BLaER1 (cell line): ENCODE measurements at regions not wholly inside any gene's neighbourhood (a gene's known extent, or its start where the extent isn't known, plus 50 kb on each side); places are given as distances from the start of the nearest gene placed in this dataset.
"Not testable (repeated sequence)": the region's sequence is repeated elsewhere in the genome, so short reads cannot be mapped to it uniquely, and the experiment has no call there.

Experiments
- H3K27ac ChIP-seq: shearing (Covaris generic); formaldehyde crosslinking; 2 replicates; pipeline ENCODE4 v1.8.1; 2022
- H3K27me3 ChIP-seq: shearing (Covaris generic); formaldehyde crosslinking; 2 replicates; pipeline ENCODE4 v1.8.1; 2022
- H3K36me3 ChIP-seq: shearing (Covaris generic); formaldehyde crosslinking; 2 replicates; pipeline ENCODE4 v1.8.1; 2022
- H3K4me1 ChIP-seq: shearing (Covaris generic); formaldehyde crosslinking; 2 replicates; pipeline ENCODE4 v1.8.1; 2022
- H3K4me2 ChIP-seq: shearing (Covaris generic); formaldehyde crosslinking; 2 replicates; pipeline ENCODE4 v1.8.1; 2022
- H3K4me3 ChIP-seq: shearing (Covaris generic); formaldehyde crosslinking; 2 replicates; pipeline ENCODE4 v1.8.1; 2022
- H3K9ac ChIP-seq: shearing (Covaris generic); formaldehyde crosslinking; 2 replicates; pipeline ENCODE4 v1.8.1; 2022
- H3K9me3 ChIP-seq: shearing (Covaris generic); formaldehyde crosslinking; 2 replicates; pipeline ENCODE4 v1.8.1; 2022
- H4K20me1 ChIP-seq: shearing (Covaris generic); formaldehyde crosslinking; 2 replicates; pipeline ENCODE4 v1.8.1; 2022
- Cebpa-rat ChIP-seq: shearing (Covaris generic); IDR thresholded peaks from 2 replicates; pipeline ENCODE4 v1.8.1; 2022

- Histone ChIP-seq H3K27me3 (no peaks in the 10 kb centered on the region), H3K9me3 (peaks cover 33% of the 10 kb centered on the region), H3K4me2 (no peak overlapping the region), H3K27ac (no peak overlapping the region), H4K20me1 (no peaks in the 10 kb centered on the region), H3K9ac (no peak overlapping the region), H3K4me1 (peaks cover 19% of the 10 kb centered on the region), H3K36me3 (no peaks in the 10 kb centered on the region), H3K4me3 (no peak overlapping the region)
- no peak for TF ChIP-seq Cebpa-rat
These were observed 94.7 kb upstream of the PHF24 start for GRCh38 chr9:34863426-34863825.

GRCh38 chr9:34862836-34863235 lies 95.2 kb upstream of the PHF24 start:
- H3K4me1 ChIP-seq: peaks cover 19% of the 10 kb centered on the region
- H3K27me3 ChIP-seq: no peaks in the 10 kb centered on the region
- H3K27ac ChIP-seq: no peak overlapping the region
- H3K36me3 ChIP-seq: no peaks in the 10 kb centered on the region
- no peak overlapping the region for H3K9ac ChIP-seq
- H3K4me2 ChIP-seq: peak overlapping the region; percentile 64
- no peak overlapping the region for H3K4me3 ChIP-seq
- H4K20me1 ChIP-seq: no peaks in the 10 kb centered on the region
- H3K9me3 ChIP-seq: peaks cover 37% of the 10 kb centered on the region
- no peak for TF ChIP-seq Cebpa-rat

DNA sequence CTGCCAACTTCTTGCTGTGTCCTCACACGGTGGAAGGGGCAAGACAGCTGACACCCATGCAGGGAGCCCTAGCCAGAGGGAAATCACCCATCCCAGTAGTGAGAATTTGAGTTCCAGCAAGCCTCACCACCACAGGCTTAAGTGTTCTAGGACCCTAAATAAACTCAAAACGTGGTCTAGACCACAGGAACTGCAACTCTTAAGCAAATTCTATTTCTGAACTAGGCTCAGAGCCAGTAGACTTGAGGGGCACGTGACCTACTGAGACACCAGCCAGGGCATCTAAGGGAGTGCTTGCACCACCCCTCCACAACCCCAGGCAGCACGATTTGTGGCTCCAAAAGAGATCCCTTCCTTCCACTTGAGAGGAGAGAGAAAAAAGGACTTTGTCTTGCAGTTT lies 96.0 kb upstream of the PHF24 start:
- H3K4me2 ChIP-seq: peak overlapping the region; percentile 64
- H3K9me3 ChIP-seq: peaks cover 43% of the 10 kb centered on the region
- H3K36me3 ChIP-seq: no peaks in the 10 kb centered on the region
- no peaks in the 10 kb centered on the region for H3K27me3 ChIP-seq
- H3K4me3 ChIP-seq: no peak overlapping the region
- peak overlapping the region; percentile 28; the same call in 1 of the 2 replicates for H3K27ac ChIP-seq
- H3K4me1 ChIP-seq: peaks cover 19% of the 10 kb centered on the region
- no peak for TF ChIP-seq Cebpa-rat
- no peaks in the 10 kb centered on the region for H4K20me1 ChIP-seq
- no peak overlapping the region for H3K9ac ChIP-seq

GRCh38 chr9:34855016-34855415 lies 103.1 kb upstream of the PHF24 start:
- peaks cover 47% of the 10 kb centered on the region for H3K9me3 ChIP-seq
- H3K9ac ChIP-seq, H3K4me2 ChIP-seq, H3K27me3 ChIP-seq, H3K36me3 ChIP-seq, H3K4me1 ChIP-seq, H3K4me3 ChIP-seq, H3K27ac ChIP-seq, H4K20me1 ChIP-seq: not testable (repeated sequence)

- Histone ChIP-seq H3K4me1 (no peaks in the 10 kb centered on the region), H3K27me3 (no peaks in the 10 kb centered on the region), H3K4me3 (no peak overlapping the region), H3K27ac (no peak overlapping the region), H3K9me3 (no peaks in the 10 kb centered on the region), H4K20me1 (no peaks in the 10 kb centered on the region), H3K9ac (no peak overlapping the region), H3K36me3 (no peaks in the 10 kb centered on the region), H3K4me2 (no peak overlapping the region)
- no peak for TF ChIP-seq Cebpa-rat
These were observed 120.1 kb upstream of the CCL21 start for GRCh38 chr9:34830068-34830467.

- no peak overlapping the region for H3K4me2 ChIP-seq
- H3K27ac ChIP-seq: no peak overlapping the region
- no peaks in the 10 kb centered on the region for H3K36me3 ChIP-seq
- H3K9me3 ChIP-seq: no peaks in the 10 kb centered on the region
- TF ChIP-seq Cebpa-rat: no peak
- H3K4me1 ChIP-seq: no peaks in the 10 kb centered on the region
- H3K9ac ChIP-seq: no peak overlapping the region
- no peak overlapping the region for H3K4me3 ChIP-seq
- no peaks in the 10 kb centered on the region for H3K27me3 ChIP-seq
- no peaks in the 10 kb centered on the region for H4K20me1 ChIP-seq
These were observed 117.1 kb upstream of the CCL21 start for GRCh38 chr9:34826999-34827538.

DNA sequence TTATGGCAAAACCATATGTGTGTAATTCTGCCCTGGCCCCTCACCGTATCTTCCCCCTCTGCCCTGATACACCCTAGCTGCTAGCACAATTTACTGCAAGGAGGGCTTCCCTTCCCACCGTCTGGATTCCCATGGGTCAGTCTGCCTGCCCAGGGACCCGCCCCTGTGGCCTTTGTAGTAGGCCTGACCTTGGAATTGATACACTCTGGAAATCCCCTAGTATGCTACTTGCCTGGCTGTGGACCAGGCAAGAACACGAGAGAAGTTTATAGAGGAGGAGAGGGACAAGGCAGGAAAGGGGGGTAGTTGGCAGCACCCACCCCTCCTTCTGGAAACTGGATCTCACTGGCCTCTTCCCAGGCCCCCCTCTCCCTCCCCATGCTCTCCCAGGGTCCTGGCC lies 115.8 kb upstream of the CCL21 start:
- Histone ChIP-seq H3K9me3 (no peaks in the 10 kb centered on the region), H3K4me3 (no peak overlapping the region), H3K27ac (no peak overlapping the region), H3K4me1 (no peaks in the 10 kb centered on the region), H3K27me3 (no peaks in the 10 kb centered on the region), H3K36me3 (no peaks in the 10 kb centered on the region), H4K20me1 (no peaks in the 10 kb centered on the region), H3K4me2 (no peak overlapping the region), H3K9ac (no peak overlapping the region)
- no peak for TF ChIP-seq Cebpa-rat

DNA sequence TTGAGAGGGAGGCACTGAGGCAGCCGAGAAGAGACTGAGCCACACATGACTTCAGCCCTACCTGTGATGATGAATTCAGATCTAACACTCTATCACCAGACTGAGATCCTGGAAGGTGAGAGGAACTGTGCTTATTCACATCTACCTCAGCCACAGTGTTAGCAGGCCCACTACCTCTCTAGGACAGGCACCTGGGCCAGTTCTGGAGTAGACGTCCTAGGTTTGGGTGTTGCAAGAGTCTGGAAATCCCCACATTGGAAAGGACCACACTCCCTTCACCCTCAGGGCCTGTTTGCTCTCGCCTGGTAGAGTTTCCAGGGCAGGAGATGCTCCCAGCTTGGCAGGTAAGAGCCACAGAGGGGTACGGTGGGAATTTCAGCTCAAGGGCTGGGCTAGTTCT lies 113.8 kb upstream of the CCL21 start:
- TF ChIP-seq Cebpa-rat: no peak
- Histone ChIP-seq H3K9me3 (peaks cover 7% of the 10 kb centered on the region), H3K36me3 (no peaks in the 10 kb centered on the region), H3K9ac (no peak overlapping the region), H4K20me1 (no peaks in the 10 kb centered on the region), H3K4me3 (no peak overlapping the region), H3K27me3 (no peaks in the 10 kb centered on the region), H3K27ac (no peak overlapping the region), H3K4me1 (no peaks in the 10 kb centered on the region), H3K4me2 (no peak overlapping the region)

DNA sequence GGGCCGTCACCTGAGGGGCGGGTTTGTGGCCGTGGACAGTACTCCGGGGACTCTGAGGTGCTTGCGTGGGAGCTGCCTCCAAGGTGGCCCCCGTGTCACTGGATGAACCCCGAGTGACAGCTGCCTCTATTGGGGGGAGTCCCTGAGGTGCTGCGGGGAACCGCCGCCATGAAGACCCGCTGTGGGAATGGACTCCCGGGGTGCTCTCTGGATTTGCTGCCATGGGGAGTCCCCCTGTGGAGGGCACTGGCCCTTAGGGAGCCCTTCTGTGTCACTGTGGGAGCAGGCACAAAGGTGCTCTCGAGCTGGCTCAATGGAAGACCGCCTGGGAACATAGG lies 100.2 kb upstream of the CCL21 start:
- Histone ChIP-seq H3K4me3 (no peak overlapping the region), H3K36me3 (no peaks in the 10 kb centered on the region), H4K20me1 (no peaks in the 10 kb centered on the region), H3K9me3 (peaks cover 18% of the 10 kb centered on the region), H3K4me2 (no peak overlapping the region), H3K4me1 (no peaks in the 10 kb centered on the region), H3K9ac (no peak overlapping the region), H3K27me3 (no peaks in the 10 kb centered on the region), H3K27ac (no peak overlapping the region)
- no peak for TF ChIP-seq Cebpa-rat

DNA sequence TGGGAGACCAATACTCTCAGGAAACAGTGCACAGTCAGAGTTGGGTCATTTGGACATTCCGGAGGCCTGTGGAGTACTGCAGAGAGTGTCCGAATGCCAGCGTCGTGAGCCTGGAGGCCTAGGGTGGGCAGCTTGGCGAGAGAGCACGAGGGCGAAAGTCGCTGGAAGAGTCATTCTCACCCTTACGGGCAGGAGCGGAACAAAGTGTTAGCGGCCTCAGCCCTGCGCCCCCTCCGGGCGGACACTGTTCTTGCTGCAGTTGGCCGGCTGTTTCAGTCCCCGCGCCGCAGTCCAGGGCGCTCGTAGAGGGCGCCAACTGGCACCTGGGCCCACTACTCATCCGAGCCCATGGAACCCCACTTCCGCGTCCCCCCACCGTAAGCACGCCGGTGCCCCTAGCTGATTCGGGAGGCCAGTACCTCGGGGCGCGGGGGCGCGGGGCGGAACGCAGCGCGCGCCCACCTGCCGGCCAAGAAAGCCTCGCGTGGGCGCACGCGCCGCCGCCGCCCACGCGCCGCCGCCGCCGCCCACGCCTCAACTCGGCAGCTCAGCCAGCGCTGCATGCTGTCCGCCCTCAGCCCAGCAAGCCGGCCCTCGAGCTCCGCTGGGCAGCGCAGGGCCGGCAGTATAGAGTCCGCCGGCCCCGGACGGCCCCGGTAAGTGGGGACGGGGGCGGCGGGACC lies 99.7 kb upstream of the CCL21 start:
- Histone ChIP-seq H3K4me1 (no peaks in the 10 kb centered on the region), H3K4me3 (no peak overlapping the region), H3K36me3 (no peaks in the 10 kb centered on the region), H4K20me1 (no peaks in the 10 kb centered on the region), H3K4me2 (no peak overlapping the region), H3K9me3 (peaks cover 23% of the 10 kb centered on the region), H3K9ac (no peak overlapping the region), H3K27ac (no peak overlapping the region), H3K27me3 (no peaks in the 10 kb centered on the region)
- TF ChIP-seq Cebpa-rat: no peak

DNA sequence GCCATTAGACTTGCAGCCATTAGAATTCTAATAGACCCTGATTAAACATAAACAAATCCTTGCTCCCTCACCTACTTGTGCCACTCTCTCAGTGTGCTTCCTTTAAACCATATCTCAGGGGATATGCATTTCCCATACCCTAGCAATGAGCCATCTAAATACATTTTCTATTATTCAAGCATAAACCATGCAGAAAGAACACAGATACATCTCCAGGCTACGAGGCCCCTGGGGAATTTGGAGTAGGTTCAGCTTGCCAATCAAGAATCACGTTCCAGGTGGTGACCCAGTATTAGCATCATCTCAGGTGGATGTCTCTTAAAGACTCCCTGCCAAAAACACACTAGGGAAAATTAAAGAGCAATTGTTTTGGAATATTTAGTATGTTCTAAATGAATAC lies 93.0 kb upstream of the CCL21 start:
- TF ChIP-seq Cebpa-rat: no peak
- Histone ChIP-seq H3K27ac (no peak overlapping the region), H3K27me3 (no peaks in the 10 kb centered on the region)

More for the DNA sequence above, 93.0 kb upstream of the CCL21 start:
- Histone ChIP-seq H3K4me1 (no peaks in the 10 kb centered on the region), H3K36me3 (no peaks in the 10 kb centered on the region), H3K4me2 (no peak overlapping the region), H3K4me3 (no peak overlapping the region), H4K20me1 (no peaks in the 10 kb centered on the region), H3K9ac (no peak overlapping the region), H3K9me3 (peaks cover 6% of the 10 kb centered on the region)
